GM18498 (cell line): ENCODE measurements at regions not wholly inside any gene's neighbourhood (a gene's known extent, or its start where the extent isn't known, plus 50 kb on each side); places are given as distances from the start of the nearest gene placed in this dataset.
"Not testable (repeated sequence)": the region's sequence is repeated elsewhere in the genome, so short reads cannot be mapped to it uniquely, and the experiment has no call there.

Source experiments
- ATAC-seq: cut with Tn5 transposase; IDR thresholded peaks from one replicate; pipeline ENCODE4 v1.9.1; 2021; ENCODE audit warnings: mild to moderate bottlenecking, moderate library complexity; ENCODE audit not compliant: unreplicated experiment

- no peak for ATAC-seq
These were observed 442.6 kb upstream of the RGMB start for GRCh38 chr5:98330871-98331270.

GRCh38 chr5:98333921-98334320 is 439.5 kb upstream of the RGMB start:
- no peak for ATAC-seq

- no peak for ATAC-seq
These were observed 438.5 kb upstream of the RGMB start for GRCh38 chr5:98334946-98335345.

- ATAC-seq, result no peak
These were observed 434.2 kb upstream of the RGMB start for GRCh38 chr5:98339141-98339848.

- ATAC-seq, result no peak
These were observed 432.1 kb upstream of the RGMB start for GRCh38 chr5:98341038-98342032.

- ATAC-seq, result not testable (repeated sequence)
These were observed 430.4 kb upstream of the RGMB start for GRCh38 chr5:98342958-98343660.

- no peak for ATAC-seq
These were observed 424.0 kb upstream of the RGMB start for GRCh38 chr5:98349251-98349989.

- no peak for ATAC-seq
These were observed 423.5 kb upstream of the RGMB start for GRCh38 chr5:98349990-98350365.

- no peak for ATAC-seq
These were observed 418.5 kb upstream of the RGMB start for GRCh38 chr5:98354922-98355321.

- ATAC-seq, result no peak
These were observed 412.9 kb upstream of the RGMB start for GRCh38 chr5:98360548-98360947.

GRCh38 chr5:98363157-98363556 is 410.3 kb upstream of the RGMB start:
- no peak for ATAC-seq

- ATAC-seq, result no peak
These were observed 408.9 kb upstream of the RGMB start for GRCh38 chr5:98364549-98364948.

GRCh38 chr5:98365126-98365525 is 408.3 kb upstream of the RGMB start:
- ATAC-seq, result no peak

- no peak for ATAC-seq
These were observed 405.3 kb upstream of the RGMB start for GRCh38 chr5:98368141-98368540.

GRCh38 chr5:98372351-98372750 is 401.1 kb upstream of the RGMB start:
- ATAC-seq, result no peak

GRCh38 chr5:98391921-98392625 is 381.4 kb upstream of the RGMB start:
- ATAC-seq, result no peak

GRCh38 chr5:98393205-98393604 is 380.3 kb upstream of the RGMB start:
- ATAC-seq, result not testable (repeated sequence)

- ATAC-seq, result no peak
These were observed 376.4 kb upstream of the RGMB start for GRCh38 chr5:98397081-98397480.

GRCh38 chr5:98398465-98398864 is 375.0 kb upstream of the RGMB start:
- ATAC-seq, result no peak

- ATAC-seq, result no peak
These were observed 371.8 kb upstream of the RGMB start for GRCh38 chr5:98401656-98402055.
